ENCODE measurements at regions not wholly inside any gene's neighbourhood (a gene's known extent, or its start where the extent isn't known, plus 50 kb on each side); places are given as distances from the start of the nearest gene placed in this dataset.
"Not testable (repeated sequence)": the region's sequence is repeated elsewhere in the genome, so short reads cannot be mapped to it uniquely, and the experiment has no call there.

- no peak for DNase-seq (ENCODE audit: low read depth in 2 of 2)
Measured at GRCh38 chr10:123378302-123378701, 224.1 kb downstream of the BUB3 start.

DNA sequence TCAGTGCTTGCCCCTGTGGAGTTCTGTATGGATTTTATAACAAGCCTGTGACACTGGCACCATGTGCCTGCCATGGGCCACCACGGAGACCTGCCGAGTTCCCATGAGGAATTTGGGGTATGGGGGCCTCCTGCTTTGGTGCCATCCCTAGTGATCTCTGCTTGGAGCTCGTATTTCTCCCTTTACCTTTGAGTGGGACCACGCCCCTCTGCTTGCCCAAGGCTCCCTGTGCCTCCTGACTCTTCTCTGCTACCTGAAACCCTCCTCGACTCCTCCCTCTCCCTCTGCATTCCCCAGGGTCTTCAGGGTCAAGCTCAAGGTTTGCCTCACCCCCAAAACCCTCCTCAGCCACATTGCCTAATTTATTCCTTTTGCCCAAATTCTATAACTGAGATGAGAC, 225.0 kb downstream of the BUB3 start:
- no peak for DNase-seq (ENCODE audit: low read depth in 2 of 2)

GRCh38 chr10:123380491-123381085, 226.4 kb downstream of the BUB3 start:
- no peak for DNase-seq (ENCODE audit: low read depth in 2 of 2)

- DNase-seq (ENCODE audit: low read depth in 2 of 2), result no peak
Measured at GRCh38 chr10:123381224-123381623, 227.0 kb downstream of the BUB3 start.

- DNase-seq (ENCODE audit: low read depth in 2 of 2), result no peak
Measured at GRCh38 chr10:123382491-123382890, 228.3 kb downstream of the BUB3 start.

GRCh38 chr10:123385508-123386080, 231.4 kb downstream of the BUB3 start:
- DNase-seq (ENCODE audit: low read depth in 2 of 2), result no peak

DNA sequence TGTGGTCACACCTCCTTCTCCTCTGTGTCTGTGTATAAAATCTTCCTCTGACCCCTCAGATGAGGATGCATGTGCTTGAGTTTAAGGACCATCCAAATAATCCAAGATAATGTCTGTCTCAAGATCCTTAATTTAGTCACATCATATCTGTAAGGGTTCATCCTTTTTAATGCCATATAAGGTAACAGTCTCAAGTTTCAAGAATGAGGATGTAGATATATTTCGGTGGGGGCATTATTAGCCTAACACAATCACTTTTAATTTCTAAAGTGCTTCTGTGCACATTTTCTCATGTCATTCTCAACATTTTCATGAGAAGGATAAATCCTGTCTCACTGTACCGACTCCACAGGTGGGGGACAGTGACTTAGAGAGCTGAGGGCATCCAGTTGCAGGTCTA, 235.3 kb downstream of the BUB3 start:
- DNase-seq (ENCODE audit: low read depth in 2 of 2), result no peak

GRCh38 chr10:123390332-123390731, 236.1 kb downstream of the BUB3 start:
- DNase-seq (ENCODE audit: low read depth in 2 of 2), result no peak

GRCh38 chr10:123390874-123391273, 236.7 kb downstream of the BUB3 start:
- no peak for DNase-seq (ENCODE audit: low read depth in 2 of 2)

- no peak for DNase-seq (ENCODE audit: low read depth in 2 of 2)
Measured at GRCh38 chr10:123391275-123392028, 237.2 kb downstream of the BUB3 start.

DNA sequence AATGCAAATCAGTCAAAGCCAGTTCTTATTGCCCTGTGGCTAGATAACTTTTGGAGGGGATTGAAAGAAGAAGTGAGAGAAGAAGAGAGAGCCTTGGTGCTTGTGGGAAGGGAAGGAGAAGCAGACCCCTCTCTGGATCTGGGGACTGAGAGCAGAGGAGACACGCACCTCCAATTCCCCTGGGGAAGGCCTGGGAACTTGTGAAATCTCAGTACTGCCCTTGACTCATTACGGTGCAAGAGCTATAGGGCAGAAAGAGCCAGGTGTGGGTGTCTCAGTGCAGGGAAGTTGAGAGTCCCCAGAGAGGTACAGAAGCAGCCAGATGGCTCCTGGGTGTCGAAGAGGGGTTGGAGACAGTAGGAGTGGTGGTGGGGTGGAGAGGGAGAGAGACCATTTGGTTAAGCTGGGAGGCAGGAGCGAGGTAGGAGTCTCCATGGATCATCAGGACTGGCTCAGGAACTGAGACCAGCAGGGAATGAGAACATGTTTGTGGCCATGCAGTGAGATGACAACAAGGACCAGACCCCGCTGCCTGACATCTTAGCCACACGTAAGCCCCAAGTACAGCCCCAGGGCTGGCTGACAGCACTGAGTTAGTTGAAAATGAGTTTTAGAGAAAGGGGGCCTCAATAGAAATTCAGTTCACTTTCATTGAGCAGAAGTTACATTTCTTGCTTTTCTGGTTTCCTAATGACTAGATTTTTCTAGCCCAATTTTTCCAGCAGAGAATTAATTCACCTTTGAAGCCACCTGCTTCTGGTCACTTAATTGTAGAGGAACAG, 238.2 kb downstream of the BUB3 start:
- no peak for DNase-seq (ENCODE audit: low read depth in 2 of 2)

GRCh38 chr10:123393170-123393569, 239.0 kb downstream of the BUB3 start:
- no peak for DNase-seq (ENCODE audit: low read depth in 2 of 2)

- DNase-seq (ENCODE audit: low read depth in 2 of 2), result no peak
Measured at GRCh38 chr10:123394382-123394781, 240.2 kb downstream of the BUB3 start.

DNA sequence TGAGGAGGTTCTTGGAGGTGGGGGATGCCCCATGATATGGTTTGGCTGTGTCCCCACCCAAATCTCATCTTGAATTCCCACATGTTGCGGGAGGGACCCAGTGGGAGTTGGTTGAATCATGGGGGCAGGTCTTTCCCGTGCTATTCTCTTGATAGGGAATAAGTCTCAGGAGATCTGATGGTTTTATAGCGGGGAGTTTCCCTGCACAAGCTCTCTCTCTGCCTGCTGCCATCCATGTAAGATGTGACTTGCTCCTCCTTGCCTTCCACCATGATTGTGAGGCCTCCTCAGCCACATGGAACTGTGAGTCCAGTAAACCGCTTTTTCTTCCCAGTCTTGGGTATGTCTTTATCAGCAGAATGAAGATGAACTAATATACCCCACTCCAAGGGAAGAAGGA, 241.0 kb downstream of the BUB3 start:
- not testable (repeated sequence) for DNase-seq (ENCODE audit: low read depth in 2 of 2)

GRCh38 chr10:123395906-123396305, 241.7 kb downstream of the BUB3 start:
- no peak for DNase-seq (ENCODE audit: low read depth in 2 of 2)

- no peak for DNase-seq (ENCODE audit: low read depth in 2 of 2)
Measured at GRCh38 chr10:123398180-123398591, 244.0 kb downstream of the BUB3 start.

DNA sequence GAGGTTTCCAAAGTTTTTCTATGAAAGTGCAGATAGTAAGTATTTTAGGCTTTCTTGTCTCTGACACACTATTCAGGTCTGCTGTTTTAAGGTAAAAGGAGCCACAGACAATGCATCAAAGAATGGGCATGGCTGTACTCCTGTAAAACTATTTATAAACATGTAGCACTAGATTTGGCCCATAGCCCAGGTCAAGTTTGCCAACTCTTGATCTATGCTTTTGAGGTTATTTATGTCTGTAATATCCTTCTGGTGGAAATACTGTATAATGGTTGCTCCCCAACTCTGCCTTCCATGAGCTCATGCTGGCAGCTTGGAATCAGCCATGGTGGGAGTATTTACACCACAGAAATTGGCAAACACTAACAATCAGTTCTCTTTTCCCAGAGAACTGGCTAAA, 244.6 kb downstream of the BUB3 start:
- DNase-seq (ENCODE audit: low read depth in 2 of 2), result no peak

- DNase-seq (ENCODE audit: low read depth in 2 of 2), result no peak
Measured at GRCh38 chr10:123399276-123399839, 245.2 kb downstream of the BUB3 start.

DNA sequence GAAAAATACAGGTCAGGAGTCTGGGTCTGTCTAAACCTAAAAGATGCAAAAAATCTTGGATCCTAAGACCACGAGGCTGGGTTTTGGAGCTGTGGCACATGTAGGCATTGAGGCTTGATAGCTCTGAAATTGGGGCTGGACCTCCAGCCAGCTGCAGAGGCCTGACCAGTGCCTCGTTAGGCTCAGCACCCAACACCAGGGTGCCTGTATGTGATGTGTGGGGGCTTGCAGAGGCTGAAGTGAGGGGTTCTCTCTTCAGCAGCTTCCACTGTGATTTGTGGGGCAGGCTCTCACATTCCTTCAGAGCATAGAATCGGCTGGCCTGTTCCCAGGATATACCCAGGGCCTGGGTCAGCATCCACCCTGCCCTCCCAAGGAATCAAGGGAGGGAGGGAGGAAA, 247.8 kb downstream of the BUB3 start:
- no peak for DNase-seq (ENCODE audit: low read depth in 2 of 2)

GRCh38 chr10:123402656-123403055, 248.5 kb downstream of the BUB3 start:
- no peak for DNase-seq (ENCODE audit: low read depth in 2 of 2)

DNA sequence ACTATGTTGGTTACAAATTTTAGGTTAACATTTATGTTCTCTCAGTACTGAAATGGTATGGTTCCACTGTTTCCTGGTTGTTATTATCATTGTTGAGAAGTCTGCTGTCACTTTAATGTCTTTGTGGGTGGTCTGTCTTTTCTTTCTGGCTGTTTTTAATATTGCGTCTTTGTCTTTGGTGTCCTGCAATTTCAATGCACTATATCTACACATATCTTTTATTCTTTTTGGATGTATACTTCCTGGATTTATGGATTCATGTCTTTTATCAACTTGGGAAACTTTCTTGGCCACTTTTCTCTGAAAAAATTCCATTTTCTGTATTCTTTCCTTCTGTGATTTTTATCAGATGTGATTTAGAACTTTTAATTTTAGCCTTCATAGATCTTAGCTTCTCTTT, 250.2 kb downstream of the BUB3 start:
- no peak for DNase-seq (ENCODE audit: low read depth in 2 of 2)

GRCh38 chr10:123408660-123409059, 254.5 kb downstream of the BUB3 start:
- no peak for DNase-seq (ENCODE audit: low read depth in 2 of 2)

All from fibroblast of skin of left quadriceps (primary cell).